Mammary epithelial cell (primary cell): ENCODE measurements at regions not wholly inside any gene's neighbourhood (a gene's known extent, or its start where the extent isn't known, plus 50 kb on each side); places are given as distances from the start of the nearest gene placed in this dataset.

Experiments
- EZH2 ChIP-seq: IDR thresholded peaks from 2 replicates; pipeline ENCODE4 v1.6.1; 2012; ENCODE audit warnings: low read length, inconsistent platforms, borderline replicate concordance
- TF ChIP-seq, protein P1 (sequence below), 2 donors: IDR thresholded peaks in 1 of 2; conservative IDR thresholded peaks in 1 of 2; 2 replicates each; pipeline ENCODE4 v1.5.1; 2011 to 2012; ENCODE audit warnings: inconsistent platforms in 2 of 2, low read length in 2 of 2, mild to moderate bottlenecking in 2 of 2, control low read depth in 1 of 2, low read depth in 1 of 2; ENCODE audit not compliant: insufficient read depth in 1 of 2; ENCODE audit errors: extremely low read depth in 1 of 2

DNA sequence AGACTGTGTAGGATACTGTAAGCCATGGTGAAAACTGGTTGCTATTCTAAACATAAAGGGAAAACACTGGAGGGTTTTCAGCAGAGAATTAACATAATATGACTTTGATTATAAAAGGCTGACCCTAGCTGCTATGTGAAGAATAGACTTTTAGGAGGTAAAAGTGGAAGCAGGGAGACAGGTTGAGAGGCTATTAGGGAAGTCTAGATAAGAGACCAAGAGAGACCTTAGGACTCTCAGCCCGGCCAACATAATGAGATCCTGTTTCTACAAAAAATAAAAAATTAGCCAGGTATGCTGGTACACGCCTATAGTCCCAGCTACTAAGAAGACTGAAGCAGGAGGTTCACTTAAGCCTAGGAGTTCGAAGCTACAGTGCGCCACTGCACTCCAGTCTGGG lies 393.2 kb upstream of the PMFBP1 start:
- TF ChIP-seq, protein P1, sequence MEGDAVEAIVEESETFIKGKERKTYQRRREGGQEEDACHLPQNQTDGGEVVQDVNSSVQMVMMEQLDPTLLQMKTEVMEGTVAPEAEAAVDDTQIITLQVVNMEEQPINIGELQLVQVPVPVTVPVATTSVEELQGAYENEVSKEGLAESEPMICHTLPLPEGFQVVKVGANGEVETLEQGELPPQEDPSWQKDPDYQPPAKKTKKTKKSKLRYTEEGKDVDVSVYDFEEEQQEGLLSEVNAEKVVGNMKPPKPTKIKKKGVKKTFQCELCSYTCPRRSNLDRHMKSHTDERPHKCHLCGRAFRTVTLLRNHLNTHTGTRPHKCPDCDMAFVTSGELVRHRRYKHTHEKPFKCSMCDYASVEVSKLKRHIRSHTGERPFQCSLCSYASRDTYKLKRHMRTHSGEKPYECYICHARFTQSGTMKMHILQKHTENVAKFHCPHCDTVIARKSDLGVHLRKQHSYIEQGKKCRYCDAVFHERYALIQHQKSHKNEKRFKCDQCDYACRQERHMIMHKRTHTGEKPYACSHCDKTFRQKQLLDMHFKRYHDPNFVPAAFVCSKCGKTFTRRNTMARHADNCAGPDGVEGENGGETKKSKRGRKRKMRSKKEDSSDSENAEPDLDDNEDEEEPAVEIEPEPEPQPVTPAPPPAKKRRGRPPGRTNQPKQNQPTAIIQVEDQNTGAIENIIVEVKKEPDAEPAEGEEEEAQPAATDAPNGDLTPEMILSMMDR (conservative IDR thresholded peaks at IDR 0.05 in 1 of 2, IDR thresholded peaks at IDR 0.05 in 1 of 2; ENCODE audit: extremely low read depth in 1 of 2, insufficient read depth in 1 of 2, low read depth in 1 of 2, low read length in 2 of 2), result no peak
- TF ChIP-seq EZH2, result no peak
